WI38 (cell line): ENCODE measurements at regions not wholly inside any gene's neighbourhood (a gene's known extent, or its start where the extent isn't known, plus 50 kb on each side); places are given as distances from the start of the nearest gene placed in this dataset.

Experiments
- H3K4me3 ChIP-seq: 2 replicates; pipeline ENCODE4 v1.5.1; 2011; ENCODE audit warnings: low read depth, mild to moderate bottlenecking, control low read depth, low read length
- TF ChIP-seq, protein P1 (sequence below): IDR thresholded peaks from 2 replicates; pipeline ENCODE4 v1.5.1; 2012; ENCODE audit warnings: low read depth, mild to moderate bottlenecking, control low read depth, low read length

DNA sequence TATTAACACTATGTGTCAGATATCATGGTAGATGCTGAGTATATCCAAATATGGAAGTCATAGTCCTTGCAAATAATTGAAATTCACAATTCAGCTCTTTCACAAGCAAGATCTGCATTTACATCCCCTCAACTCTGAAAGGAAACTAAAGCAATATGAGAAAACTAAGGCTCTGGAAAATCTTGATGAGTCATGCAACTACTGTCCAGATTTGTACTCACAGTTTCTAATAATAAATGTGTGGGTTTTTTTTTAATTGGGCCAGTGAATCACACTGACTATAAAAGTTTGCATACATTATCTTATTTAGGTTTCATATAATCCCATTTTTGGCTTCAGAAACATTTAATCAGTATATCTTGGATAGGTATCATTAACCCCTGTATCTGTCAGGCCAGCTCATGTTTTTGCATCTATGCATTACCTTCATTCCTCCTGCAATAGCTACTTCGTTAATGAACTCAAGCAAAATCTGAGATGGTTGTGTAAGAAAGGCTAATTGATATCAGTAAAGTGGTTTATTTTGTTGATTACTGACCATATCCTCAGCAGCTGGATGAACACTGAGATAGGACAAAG lies 58.7 kb upstream of the PRR16 start:
- TF ChIP-seq, protein P1, sequence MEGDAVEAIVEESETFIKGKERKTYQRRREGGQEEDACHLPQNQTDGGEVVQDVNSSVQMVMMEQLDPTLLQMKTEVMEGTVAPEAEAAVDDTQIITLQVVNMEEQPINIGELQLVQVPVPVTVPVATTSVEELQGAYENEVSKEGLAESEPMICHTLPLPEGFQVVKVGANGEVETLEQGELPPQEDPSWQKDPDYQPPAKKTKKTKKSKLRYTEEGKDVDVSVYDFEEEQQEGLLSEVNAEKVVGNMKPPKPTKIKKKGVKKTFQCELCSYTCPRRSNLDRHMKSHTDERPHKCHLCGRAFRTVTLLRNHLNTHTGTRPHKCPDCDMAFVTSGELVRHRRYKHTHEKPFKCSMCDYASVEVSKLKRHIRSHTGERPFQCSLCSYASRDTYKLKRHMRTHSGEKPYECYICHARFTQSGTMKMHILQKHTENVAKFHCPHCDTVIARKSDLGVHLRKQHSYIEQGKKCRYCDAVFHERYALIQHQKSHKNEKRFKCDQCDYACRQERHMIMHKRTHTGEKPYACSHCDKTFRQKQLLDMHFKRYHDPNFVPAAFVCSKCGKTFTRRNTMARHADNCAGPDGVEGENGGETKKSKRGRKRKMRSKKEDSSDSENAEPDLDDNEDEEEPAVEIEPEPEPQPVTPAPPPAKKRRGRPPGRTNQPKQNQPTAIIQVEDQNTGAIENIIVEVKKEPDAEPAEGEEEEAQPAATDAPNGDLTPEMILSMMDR = no peak
- no peak overlapping the region for H3K4me3 ChIP-seq

- H3K4me3 ChIP-seq = no peak overlapping the region
- TF ChIP-seq, protein P1 = no peak
Observed at GRCh38 chr5:120405923-120406322, 58.2 kb upstream of the PRR16 start.

GRCh38 chr5:120413686-120414085 lies 50.4 kb upstream of the PRR16 start:
- H3K4me3 ChIP-seq = no peak overlapping the region
- TF ChIP-seq, protein P1 = no peak
